GM19468 (cell line): ENCODE measurements at regions not wholly inside any gene's neighbourhood (a gene's known extent, or its start where the extent isn't known, plus 50 kb on each side); places are given as distances from the start of the nearest gene placed in this dataset.

Source experiments
- ATAC-seq: cut with Tn5 transposase; IDR thresholded peaks from one replicate; pipeline ENCODE4 v1.9.1; 2021; ENCODE audit warnings: mild to moderate bottlenecking, moderate library complexity, moderate number of reproducible peaks; ENCODE audit not compliant: unreplicated experiment; ENCODE audit errors: extremely low read depth

DNA sequence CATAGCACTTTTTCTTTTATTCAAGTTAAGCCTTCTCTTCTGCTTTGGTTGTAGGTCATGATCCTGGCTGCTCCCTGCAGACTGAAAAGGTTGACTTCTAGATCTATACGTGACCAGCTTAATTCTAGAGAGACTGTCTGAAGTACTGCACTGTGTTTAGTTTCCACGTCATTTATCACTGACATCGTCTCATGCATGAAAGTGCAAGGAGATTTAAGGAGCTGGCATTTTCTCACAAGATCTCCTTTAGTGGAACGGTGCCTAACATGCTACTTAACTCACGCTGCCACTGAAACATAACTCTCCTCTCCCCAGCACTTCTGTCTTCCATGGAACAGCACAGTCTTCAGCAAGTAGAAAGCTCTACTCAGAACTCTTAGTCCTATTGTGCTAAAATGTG is 583.0 kb upstream of the KLHL29 start:
- no peak for ATAC-seq

DNA sequence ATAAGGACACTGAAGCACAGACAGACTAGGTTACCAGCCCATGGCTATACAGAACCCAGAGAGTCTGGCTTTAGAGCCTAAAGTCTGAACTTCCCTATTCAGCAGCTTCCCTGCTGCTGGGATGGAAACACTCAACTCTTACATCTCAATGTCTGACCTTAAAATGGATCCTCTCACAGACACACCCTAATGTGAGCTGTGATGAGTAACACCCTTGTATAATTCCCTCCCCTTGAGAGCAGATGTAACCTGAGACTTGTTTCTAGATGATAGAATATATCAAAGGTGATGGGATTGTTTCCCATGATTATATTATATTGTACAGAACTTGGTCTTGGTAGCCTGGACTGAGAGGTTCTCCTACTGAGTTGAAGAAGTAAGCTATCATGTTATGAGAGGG is 577.1 kb upstream of the KLHL29 start:
- ATAC-seq: no peak

DNA sequence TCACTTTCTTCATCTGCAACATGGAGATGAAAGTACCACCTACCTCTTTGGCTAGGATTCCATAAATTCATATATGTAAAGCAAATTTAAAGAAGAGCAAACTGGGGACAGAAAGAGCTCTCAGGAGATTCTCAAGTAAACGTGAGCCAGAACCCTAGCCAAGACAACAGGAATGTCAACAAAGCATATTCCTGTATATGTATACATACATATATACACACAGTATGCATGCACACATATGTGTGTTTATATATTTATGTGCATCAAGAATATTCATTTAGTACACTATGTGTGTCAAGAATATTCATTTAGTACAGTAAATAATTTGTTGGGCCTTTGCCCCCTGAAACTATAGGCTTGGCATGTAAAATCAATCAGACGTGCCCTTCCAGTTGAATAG is 574.4 kb upstream of the KLHL29 start:
- no peak for ATAC-seq

DNA sequence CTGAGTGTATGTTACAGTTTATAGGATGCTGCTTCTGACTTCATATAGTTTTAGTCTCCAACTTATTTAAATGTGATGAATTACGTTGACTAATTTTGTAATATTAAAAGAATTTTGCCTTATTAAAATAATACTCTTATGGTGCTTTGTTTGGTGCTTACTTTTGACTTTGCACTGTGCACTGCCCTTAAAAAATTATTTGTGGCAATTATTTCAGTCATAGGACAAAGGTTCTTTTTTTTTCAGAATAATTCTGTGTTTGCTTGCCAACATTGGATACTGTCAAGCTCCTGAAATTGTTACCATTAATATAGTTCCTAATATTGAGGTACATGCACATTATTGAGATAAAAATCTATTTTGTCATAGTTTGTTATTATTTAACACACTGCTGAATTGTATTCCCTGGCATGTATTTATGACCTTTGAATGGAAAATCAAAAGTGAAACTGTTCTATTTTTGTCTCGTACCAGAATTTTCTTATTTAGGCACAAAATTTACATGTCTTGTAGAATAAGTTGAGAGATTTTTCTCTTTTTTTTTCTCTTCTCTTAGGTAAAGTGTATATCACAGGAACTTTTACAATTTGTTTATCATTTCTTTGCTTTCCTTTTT is 572.8 kb upstream of the KLHL29 start:
- no peak for ATAC-seq

DNA sequence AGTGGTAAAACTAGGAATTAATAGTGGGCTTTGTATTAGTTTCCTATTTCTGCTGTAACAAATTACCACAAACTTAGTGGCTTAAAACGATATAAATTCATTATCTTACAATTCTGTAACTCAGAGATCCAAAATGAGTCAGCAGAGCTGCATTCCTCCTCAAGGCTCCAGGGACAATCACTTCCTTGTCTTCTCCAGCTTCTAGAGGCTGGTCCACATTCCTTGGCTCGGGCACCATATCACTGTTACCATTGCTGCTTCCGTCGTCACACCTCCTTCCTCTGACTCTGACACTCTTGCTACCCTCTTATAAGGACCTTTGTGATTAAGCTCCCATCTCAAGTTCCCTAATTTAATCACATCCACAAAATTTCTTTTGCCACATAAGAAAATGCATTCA is 567.8 kb upstream of the KLHL29 start:
- ATAC-seq: no peak

DNA sequence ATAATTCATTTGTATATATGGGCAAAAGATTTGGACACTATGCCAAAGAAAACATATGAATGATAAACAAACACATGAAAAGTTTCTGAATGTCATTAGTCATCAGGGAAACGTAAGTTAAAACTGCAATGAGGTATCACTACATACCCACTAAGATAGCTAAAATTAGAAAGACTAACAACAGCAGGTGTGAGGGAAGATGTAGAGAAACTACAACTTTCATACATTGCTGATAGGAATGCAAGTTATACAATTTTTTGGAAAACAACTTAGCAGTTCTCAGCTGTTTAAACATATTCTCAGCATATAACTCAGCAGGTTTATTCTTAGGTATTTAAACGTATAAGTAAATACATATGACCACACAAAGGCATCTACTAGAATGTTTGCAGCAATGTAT is 563.5 kb upstream of the KLHL29 start:
- no peak for ATAC-seq

DNA sequence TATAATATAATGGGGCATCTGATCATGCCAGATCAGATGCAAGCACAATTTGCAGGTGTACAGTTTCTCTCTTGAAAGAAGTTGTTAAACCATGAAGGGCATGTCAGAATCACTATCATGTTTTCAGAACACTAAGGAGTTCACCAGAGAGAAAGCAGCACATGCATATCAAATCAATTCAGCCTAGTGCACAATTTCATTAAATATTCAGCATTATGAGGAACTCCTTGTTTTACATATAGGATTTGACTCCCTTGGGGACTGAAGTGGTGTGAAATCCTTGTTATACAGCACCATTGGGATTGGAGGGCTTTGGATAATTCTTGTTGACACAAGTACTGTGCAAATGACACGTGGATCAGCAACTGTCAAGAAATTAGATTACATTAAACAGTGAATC is 562.1 kb upstream of the KLHL29 start:
- ATAC-seq: no peak

DNA sequence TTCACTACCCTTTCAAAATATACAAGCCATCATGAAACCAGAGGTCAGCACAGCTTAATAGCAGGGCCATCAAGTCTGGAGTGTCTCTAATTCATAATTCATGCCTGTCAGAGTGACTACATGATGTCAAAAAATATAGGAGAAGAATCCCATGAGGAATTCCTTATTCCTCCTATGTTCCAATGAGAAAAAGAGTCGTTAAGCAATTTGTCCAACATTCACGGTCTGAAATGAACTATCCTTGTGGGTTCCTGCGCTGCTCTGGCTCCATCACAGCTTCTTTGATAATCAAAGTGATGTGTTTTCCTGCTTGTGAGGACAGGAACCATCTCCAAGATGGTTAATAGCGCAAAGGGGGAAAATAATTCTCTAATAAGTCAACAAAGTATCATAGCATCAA is 560.4 kb upstream of the KLHL29 start:
- no peak for ATAC-seq

DNA sequence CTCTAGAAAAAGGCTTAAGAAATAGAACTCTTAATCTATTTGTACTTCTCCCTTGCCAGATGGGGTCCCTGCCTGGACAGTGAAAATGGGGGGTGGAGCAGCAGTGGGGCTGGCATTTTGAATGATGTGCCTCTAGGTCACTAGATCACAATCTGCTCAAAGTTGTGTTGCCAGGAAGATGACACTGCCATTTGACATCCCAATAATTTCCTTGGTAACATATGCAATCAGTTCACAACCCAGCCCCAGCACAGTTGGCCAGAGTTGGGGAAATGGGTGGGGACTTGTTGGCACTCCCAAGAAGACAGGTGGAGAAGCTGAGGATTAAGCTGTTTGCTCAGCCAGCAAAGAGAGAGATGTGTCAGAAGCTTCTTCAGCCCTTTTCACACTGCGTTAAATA is 558.3 kb upstream of the KLHL29 start:
- ATAC-seq: no peak

DNA sequence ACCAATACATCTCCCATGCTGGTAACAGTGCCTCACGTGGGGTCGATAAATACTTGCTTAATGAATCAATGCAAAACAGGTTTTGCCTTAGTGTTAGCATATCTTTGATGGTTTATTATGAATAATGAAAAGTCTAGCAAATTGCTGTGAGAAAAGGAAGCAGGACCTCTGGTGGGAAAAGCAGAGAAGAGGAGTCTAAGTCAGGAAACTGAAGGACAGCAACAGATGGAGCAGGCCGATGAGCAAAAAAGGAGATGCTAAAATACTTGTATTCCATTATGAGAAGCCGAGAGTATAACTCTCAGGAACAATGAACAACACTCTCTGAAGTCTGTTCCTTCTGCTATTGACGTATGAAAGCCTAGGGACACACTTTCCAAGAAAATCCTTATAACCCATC is 555.2 kb upstream of the KLHL29 start:
- ATAC-seq: no peak

DNA sequence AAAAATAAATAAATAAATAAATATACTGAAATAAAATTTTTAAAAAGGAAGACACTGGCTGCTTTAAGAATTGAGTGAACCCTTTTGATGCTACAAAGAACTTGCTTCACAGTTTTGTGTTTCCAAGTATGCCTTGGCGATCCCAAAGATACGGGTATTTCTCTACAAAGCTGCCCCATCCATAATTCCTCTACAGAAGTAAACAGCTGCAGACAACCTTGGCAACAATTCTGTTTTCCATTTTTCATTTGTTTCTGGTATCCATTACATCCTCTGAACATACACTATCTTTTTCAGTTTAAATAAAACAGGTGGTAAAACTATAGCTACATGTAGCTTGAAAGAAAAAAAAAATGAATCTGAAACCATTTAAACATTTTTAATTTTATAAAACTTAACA is 552.8 kb upstream of the KLHL29 start:
- ATAC-seq: no peak

DNA sequence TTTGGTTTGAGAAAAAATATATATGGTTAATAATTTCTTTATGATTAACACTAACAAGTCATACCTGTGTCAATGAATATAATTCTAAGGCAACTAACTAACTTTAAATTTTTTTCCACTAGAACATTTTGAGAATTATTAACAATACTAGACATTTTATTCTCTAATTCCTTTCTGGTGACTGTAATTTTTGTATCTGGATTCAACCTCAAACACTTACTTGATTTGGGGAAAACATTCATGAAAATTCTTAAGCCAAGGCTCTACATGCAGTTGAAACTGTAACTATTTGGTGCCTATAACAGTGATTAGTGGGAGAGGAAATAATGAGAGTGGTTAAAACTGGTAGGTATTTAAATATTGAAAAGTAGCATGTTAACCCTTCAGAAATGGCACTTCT is 546.5 kb upstream of the KLHL29 start:
- no peak for ATAC-seq

DNA sequence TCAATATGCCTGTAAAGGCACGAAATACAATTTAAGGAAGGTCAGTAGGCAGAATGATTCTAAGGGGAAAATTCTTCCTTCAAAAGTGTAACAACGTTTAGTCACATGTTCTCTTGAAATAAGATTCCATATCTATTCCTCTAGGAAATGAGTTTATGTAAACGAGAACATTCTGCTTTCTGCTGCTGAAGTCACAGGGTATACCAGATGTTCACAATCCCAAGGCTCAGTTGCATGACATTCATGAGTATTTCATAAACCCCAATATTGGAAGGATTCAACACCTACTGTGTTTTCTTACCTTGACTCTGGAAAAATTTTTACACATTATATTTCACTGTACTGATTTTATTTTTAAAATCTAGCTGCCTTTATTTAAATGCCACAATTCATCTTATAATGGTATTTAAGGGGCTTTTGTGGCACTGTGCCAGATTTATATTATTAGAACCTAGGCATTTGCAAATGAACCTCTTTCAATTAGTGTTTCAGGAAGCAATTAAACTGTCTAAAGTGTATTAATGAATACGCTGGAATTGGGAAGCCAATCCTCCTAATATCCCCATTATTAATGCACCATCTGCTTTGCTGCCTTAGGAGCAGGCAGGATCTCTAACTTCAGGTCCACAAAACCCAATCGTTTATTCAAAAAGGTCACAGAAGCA is 542.6 kb upstream of the KLHL29 start:
- ATAC-seq: no peak

DNA sequence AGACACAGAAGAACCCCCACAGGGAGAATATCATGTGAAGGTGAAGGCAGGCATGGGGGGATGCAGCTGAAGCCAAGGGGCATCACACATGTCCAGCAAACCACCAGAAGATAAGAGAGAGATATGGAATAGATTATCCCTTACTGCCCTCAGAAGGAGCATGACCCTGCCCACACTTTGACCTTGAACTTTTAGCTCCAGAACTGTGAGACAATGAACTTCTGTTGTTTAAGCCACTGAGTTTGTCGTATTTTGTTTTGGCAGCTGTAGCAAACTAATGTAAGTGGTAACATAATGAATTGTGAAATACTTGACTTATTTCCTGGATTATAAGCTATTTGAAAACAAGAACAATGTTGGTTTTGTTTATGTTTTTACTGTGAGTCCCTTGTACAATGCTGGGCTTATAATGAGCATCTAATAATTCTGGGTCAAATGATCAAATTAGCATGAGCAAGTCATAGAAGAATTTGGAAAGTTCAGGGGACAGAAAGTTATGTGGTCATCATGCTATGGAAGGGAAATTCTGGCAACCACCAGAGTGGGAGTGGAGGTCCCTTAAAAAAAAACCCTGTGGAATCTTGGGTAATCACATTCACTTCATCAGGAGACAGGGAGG is 541.0 kb upstream of the KLHL29 start:
- no peak for ATAC-seq

DNA sequence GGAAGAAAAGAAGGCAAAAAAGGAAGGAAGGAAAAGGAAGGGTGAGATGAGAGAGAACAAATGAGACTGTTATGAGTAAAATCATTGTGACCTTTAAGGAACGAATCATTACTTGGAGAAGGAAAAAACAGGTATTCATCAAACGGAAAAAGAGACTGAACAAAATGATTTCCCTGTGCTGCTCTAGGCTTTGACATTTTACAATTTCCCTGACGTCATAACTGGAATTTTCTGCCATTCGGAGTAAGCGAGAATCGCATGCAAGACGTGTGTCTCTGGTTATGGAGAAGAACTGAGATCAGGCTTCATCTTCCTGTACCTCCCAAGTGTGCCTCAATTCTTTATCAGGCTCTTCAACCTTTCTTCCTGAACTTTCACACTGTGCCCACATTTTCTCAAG is 534.7 kb upstream of the KLHL29 start:
- no peak for ATAC-seq

DNA sequence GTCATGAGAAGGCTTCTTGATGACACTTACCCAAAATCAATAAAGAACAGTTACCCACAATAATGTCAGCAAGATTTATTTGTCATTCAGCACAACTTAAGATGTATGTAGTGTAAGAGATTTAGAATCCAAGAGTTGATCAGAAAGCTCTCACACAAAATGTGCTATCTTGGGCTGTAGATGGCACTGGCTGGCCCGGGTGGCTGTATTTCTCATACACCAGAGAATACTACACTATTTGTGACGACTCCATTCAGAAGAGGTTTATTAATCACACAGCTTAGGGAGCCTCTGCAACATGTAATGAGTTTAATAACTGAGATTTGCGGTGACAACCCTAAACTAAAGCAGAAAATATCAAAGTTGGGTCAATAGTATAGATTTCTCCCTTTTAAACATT is 530.4 kb upstream of the KLHL29 start:
- ATAC-seq: no peak

DNA sequence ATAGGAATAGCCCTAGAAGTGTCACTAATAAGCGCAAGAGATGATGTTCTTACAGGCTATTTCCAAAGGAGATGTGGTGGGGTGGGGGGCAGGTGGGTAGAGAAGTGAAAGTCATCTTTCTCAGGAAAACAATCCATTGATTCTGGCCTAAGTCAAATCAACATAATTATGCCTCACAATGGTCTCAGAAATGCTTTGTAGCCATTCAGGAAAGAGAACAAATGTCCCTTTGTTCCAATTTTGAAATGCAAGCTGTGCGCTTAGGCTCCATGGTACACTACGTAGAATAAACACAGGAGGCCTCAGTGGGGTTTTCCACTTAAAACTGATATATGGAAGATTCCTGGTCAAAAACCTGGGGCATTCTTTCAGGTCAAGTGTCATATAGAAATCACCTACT is 529.9 kb upstream of the KLHL29 start:
- ATAC-seq: no peak

DNA sequence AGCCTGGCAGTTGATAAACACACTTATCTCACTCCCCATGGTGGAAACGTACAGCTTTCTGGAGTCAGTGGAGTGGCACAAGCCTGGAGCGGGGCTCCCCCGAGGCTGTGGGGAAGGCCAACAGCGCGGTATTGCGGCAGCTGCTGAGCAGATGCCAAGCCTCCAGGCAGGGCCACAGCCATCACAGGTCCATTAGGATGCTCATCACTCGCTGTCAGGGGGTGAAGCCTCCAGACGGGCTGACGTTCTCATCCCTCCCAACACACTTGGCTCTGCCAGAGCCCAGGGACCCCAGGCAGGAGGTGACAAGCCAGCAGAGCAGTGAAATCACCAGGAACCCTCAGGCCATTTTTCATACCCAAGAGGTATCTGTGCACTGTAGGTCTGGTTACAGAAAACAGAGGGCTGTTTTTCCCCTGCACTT is 529.2 kb upstream of the KLHL29 start:
- no peak for ATAC-seq

DNA sequence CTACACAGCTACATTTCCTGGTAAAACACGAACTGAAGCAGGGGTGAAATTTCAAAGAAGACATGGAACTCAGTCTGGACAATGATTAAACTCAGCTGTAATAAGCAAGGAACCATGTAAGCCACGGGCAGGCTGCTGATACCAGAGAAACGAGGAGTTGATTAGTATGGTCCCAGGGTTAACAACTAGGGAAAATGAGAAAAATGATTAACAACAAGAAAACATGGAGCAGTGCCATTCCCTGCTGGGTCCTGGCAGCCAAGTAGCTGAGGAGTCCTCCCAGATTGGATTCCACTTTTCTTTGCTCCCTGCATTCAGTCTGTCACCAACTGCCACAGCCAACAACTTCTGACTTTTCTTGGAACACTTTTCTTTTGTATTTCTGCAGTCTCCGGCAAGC is 517.0 kb upstream of the KLHL29 start:
- no peak for ATAC-seq

DNA sequence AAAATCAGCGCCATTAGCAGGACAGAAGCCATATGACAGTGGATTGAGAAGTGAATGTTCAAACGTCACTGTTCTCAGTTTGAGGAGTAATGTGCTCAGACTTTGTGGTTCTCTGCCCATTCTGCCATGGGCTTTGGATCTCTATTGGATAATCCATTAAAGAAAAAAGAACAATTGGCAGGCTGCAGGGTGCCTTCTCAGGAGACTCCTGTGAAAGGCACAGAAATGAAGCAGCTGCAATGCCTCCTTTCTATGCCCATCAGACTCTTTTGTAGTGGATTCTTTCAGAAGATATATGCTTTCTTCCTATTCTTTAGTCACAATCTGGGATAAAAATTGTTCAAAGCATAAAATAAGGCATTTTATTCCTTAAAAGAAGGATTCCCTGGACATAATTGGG is 506.9 kb upstream of the KLHL29 start:
- no peak for ATAC-seq

DNA sequence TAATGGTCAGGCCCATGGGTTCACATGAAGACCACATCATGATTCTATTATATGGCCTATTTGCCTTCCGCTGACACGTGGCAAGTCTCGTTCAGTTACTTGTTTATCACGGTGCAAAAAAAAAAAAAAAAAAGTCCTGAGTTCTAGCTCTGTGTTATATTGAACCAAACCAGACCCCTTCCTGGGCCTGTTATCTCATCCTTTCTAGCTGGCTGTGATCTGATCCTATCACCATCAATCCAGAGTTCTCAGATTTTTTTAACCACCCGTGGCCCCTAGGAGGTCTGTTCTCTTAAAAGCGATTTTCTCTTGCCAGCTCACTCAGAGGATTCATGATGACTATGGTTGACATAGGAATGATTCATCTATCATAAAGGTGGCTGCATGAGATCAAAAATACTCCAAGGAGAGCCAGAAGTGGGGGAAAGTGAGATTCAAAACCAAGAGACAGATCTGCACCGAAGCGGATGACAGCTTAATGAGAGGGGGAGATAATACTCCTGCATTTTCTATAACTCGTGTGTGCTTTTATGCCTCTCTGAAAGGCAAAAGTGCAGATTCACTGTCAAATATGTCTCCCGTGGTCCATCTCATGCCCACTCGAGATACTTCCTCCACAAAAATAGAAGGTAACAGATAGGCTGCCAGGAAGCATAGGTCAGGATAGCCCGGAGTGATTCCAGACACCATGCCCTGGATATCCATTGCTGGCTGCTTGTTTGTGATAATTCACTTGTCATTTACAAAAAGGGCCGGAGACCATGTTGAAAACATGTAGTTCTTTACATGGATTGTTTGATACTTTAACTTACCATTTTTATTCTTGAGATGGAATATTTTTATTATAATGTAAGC is 505.7 kb upstream of the KLHL29 start:
- no peak for ATAC-seq
